ENCODE measurements at regions not wholly inside any gene's neighbourhood (a gene's known extent, or its start where the extent isn't known, plus 50 kb on each side); places are given as distances from the start of the nearest gene placed in this dataset.

DNA sequence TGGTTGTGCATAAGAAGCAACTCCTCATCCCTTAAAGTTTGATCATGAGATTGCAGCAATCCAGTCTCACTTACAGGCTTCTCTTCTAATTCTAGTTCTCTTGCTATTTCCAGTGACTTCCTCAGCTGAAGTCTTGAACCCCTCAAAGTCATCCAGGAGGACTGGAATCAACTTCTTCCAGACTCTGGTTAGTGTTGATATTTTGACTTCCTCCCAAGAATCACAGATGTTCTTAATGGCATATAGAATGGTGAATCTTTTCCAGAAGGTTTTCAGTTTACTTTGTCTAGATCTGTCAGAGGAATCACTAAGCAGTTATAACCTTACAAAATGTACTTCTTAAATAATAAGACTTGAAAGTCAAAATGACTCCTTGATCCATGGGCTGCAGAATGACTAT lies 81.3 kb upstream of the UBL3 start:
- BruUV-seq (replicated peaks), result no TSS peak
- Histone ChIP-seq H3K27ac (ENCODE audit: low read depth, low read length, poor library complexity, severe bottlenecking) (no peak overlapping the region), H2AFZ (ENCODE audit: low read length) (no peak overlapping the region), H4K20me1 (ENCODE audit: insufficient read depth, low read length) (no peaks in the 10 kb centered on the region), H3K4me3 (ENCODE audit: low read depth, low read length, poor library complexity, severe bottlenecking) (no peak overlapping the region), H3K4me2 (ENCODE audit: low read length) (no peak overlapping the region), H3K9me3 (ENCODE audit: low read length) (no peaks in the 10 kb centered on the region), H3K36me3 (ENCODE audit: insufficient read depth, low read length) (no peaks in the 10 kb centered on the region), H3K9me2 (ENCODE audit: insufficient read depth, low read length) (no peaks in the 10 kb centered on the region), H3K4me1 (ENCODE audit: insufficient read depth, low read length, poor library complexity, severe bottlenecking) (peaks cover 5% of the 10 kb centered on the region), H3K79me2 (ENCODE audit: insufficient read depth, low read depth, low read length) (no peaks in the 10 kb centered on the region)
- no peak for DNase-seq (ENCODE audit: low spot score)
- POLR2A ChIA-PET, result no interaction called here
- no peak for TF ChIP-seq EZH2phosphoT487 (IDR thresholded peaks at IDR 0.05; ENCODE audit: borderline replicate concordance, low read depth, low read length)
- TF ChIP-seq, protein P1, sequence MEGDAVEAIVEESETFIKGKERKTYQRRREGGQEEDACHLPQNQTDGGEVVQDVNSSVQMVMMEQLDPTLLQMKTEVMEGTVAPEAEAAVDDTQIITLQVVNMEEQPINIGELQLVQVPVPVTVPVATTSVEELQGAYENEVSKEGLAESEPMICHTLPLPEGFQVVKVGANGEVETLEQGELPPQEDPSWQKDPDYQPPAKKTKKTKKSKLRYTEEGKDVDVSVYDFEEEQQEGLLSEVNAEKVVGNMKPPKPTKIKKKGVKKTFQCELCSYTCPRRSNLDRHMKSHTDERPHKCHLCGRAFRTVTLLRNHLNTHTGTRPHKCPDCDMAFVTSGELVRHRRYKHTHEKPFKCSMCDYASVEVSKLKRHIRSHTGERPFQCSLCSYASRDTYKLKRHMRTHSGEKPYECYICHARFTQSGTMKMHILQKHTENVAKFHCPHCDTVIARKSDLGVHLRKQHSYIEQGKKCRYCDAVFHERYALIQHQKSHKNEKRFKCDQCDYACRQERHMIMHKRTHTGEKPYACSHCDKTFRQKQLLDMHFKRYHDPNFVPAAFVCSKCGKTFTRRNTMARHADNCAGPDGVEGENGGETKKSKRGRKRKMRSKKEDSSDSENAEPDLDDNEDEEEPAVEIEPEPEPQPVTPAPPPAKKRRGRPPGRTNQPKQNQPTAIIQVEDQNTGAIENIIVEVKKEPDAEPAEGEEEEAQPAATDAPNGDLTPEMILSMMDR (conservative IDR thresholded peaks at IDR 0.05; ENCODE audit: low read length), result no peak
- CTCF ChIA-PET (ENCODE audit: unreplicated experiment), result no interaction called here
- intact Hi-C loops (cut with micrococcal nuclease; ENCODE audit: unreplicated experiment), result no loop called here

DNA sequence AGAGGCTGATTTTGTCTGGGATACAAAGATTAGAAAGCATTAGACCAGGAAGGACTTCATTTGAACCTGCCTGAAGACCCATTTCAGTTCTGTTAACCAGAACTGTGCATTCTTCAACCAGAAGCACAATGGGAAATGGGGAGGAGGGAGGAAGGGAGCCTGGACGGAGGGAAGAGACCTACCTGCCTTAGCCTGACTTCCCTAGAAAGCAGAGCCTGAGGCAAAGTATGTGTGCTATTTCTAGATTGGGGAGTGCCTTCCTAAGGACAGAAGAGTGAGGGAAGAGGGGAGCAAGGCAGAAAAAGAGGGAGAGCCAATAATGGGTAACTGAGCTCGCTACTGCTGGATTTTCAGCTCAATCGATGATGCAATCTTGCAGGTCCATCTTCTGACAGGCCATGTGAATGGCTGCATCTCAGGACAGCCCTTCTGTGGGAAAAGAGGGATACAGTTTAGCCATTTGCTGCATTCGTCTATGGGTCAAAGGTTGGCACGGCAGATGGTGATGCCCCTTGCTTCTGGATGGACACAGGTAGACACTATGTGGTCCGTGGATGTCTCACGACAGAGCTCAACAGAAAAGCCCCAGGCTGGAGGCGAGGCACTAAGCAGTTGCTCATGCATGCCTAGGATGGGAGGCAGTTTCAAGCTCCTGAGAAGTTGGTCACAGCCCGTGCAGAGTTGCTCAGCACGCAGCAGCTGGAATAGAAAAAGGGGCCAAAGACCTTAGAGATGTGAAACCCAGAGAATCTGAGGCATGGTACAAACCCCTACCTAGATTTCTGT lies 78.8 kb upstream of the UBL3 start:
- CTCF ChIA-PET (ENCODE audit: unreplicated experiment), result no interaction called here
- BruUV-seq (replicated peaks), result no TSS peak
- intact Hi-C loops (cut with micrococcal nuclease; ENCODE audit: unreplicated experiment), result no loop called here

DNA sequence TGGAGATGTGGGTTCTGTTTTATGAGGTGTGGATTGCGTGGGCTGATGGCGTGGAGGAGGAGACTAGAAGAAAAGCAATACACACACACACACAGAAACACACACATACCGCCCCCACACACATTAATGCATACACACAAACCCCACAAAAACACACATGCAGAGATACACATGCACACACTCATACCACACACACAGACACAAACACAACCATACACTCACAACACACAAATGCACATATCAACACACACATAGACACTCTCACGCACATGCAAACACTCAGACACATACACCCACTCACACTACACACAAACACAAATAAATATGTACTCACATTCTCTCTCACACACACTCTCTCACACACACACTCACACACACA lies 75.7 kb upstream of the UBL3 start:
- Histone ChIP-seq H4K20me1 (ENCODE audit: insufficient read depth, low read length) (no peaks in the 10 kb centered on the region), H3K27ac (ENCODE audit: low read depth, low read length, poor library complexity, severe bottlenecking) (no peak overlapping the region), H3K4me3 (ENCODE audit: low read depth, low read length, poor library complexity, severe bottlenecking) (no peak overlapping the region), H3K36me3 (ENCODE audit: insufficient read depth, low read length) (no peaks in the 10 kb centered on the region), H2AFZ (ENCODE audit: low read length) (no peak overlapping the region), H3K9me2 (ENCODE audit: insufficient read depth, low read length) (no peaks in the 10 kb centered on the region), H3K4me1 (ENCODE audit: insufficient read depth, low read length, poor library complexity, severe bottlenecking) (no peaks in the 10 kb centered on the region), H3K79me2 (ENCODE audit: insufficient read depth, low read depth, low read length) (no peaks in the 10 kb centered on the region), H3K9me3 (ENCODE audit: low read length) (no peaks in the 10 kb centered on the region), H3K4me2 (ENCODE audit: low read length) (no peak overlapping the region)
- BruUV-seq (replicated peaks), result no TSS peak
- ChIA-PET CTCF (ENCODE audit: unreplicated experiment) (no interaction called here), POLR2A (interaction anchor here (0.7 kb wide), 1 partner anchor 11 kb away, joined by 3 read pairs; no protein-coding TSS in a partner anchor)
- no peak for DNase-seq (ENCODE audit: low spot score)
- TF ChIP-seq, protein P1 (conservative IDR thresholded peaks at IDR 0.05; ENCODE audit: low read length), result no peak
- TF ChIP-seq EZH2phosphoT487 (IDR thresholded peaks at IDR 0.05; ENCODE audit: borderline replicate concordance, low read depth, low read length), result no peak
- intact Hi-C loops (cut with micrococcal nuclease; ENCODE audit: unreplicated experiment), result no loop called here

More for the DNA sequence above, 78.8 kb upstream of the UBL3 start:
- no peaks in the 10 kb centered on the region for H3K9me2 ChIP-seq (ENCODE audit: insufficient read depth, low read length)
- TF ChIP-seq, protein P1 (conservative IDR thresholded peaks at IDR 0.05; ENCODE audit: low read length), result no peak
- no peak for TF ChIP-seq EZH2phosphoT487 (IDR thresholded peaks at IDR 0.05; ENCODE audit: borderline replicate concordance, low read depth, low read length)
- no peak overlapping the region for H3K27ac ChIP-seq (ENCODE audit: low read depth, low read length, poor library complexity, severe bottlenecking)
- DNase-seq (ENCODE audit: low spot score), result no peak
- H3K4me2 ChIP-seq (ENCODE audit: low read length), result no peak overlapping the region
- H3K36me3 ChIP-seq (ENCODE audit: insufficient read depth, low read length), result no peaks in the 10 kb centered on the region
- H3K9me3 ChIP-seq (ENCODE audit: low read length), result no peaks in the 10 kb centered on the region
- no peak overlapping the region for H2AFZ ChIP-seq (ENCODE audit: low read length)
- no peak overlapping the region for H3K4me3 ChIP-seq (ENCODE audit: low read depth, low read length, poor library complexity, severe bottlenecking)
- H3K4me1 ChIP-seq (ENCODE audit: insufficient read depth, low read length, poor library complexity, severe bottlenecking), result no peaks in the 10 kb centered on the region
- POLR2A ChIA-PET, result interaction anchor here (0.6 kb wide), 1 partner anchor 218 kb away, joined by 3 read pairs; no protein-coding TSS in a partner anchor
- H4K20me1 ChIP-seq (ENCODE audit: insufficient read depth, low read length), result no peaks in the 10 kb centered on the region
- no peaks in the 10 kb centered on the region for H3K79me2 ChIP-seq (ENCODE audit: insufficient read depth, low read depth, low read length)

All from OCI-LY7 (cell line).